Nephron (organoid): ENCODE measurements at regions not wholly inside any gene's neighbourhood (a gene's known extent, or its start where the extent isn't known, plus 50 kb on each side); places are given as distances from the start of the nearest gene placed in this dataset.

Experiments used
- H3K27ac Mint-ChIP-seq, 3 experiments: 2 replicates each; pipeline ENCODE4 v1.8.0; 2020; ENCODE audit warnings: mixed read lengths in 3 of 3, mild to moderate bottlenecking in 2 of 3, moderate library complexity in 1 of 3
- H3K27me3 Mint-ChIP-seq: 2 replicates; pipeline ENCODE4 v1.8.0; 2021; ENCODE audit warnings: low read depth, mild to moderate bottlenecking, moderate library complexity, mixed read lengths
- H3K36me3 Mint-ChIP-seq: 2 replicates; pipeline ENCODE4 v1.8.0; 2020; ENCODE audit warnings: low read depth, mixed read lengths
- H3K4me1 Mint-ChIP-seq: 2 replicates; pipeline ENCODE4 v1.8.0; 2020; ENCODE audit warnings: mixed read lengths
- H3K4me3 Mint-ChIP-seq, 3 experiments: 2 replicates each; pipeline ENCODE4 v1.8.0; 2020; ENCODE audit warnings: mild to moderate bottlenecking in 3 of 3, mixed read lengths in 3 of 3, moderate library complexity in 2 of 3
- H3K9me3 Mint-ChIP-seq: 2 replicates; pipeline ENCODE4 v1.8.0; 2020; ENCODE audit warnings: mixed read lengths
- TF ChIP-seq, protein P1 (sequence below), 3 experiments: fragments of 200-600 bp; sonication (generic); IDR thresholded peaks; one replicate each; pipeline ENCODE4 v1.5.0; 2021; ENCODE audit warnings: antibody characterized with exemption in 3 of 3; ENCODE audit not compliant: unreplicated experiment in 3 of 3

DNA sequence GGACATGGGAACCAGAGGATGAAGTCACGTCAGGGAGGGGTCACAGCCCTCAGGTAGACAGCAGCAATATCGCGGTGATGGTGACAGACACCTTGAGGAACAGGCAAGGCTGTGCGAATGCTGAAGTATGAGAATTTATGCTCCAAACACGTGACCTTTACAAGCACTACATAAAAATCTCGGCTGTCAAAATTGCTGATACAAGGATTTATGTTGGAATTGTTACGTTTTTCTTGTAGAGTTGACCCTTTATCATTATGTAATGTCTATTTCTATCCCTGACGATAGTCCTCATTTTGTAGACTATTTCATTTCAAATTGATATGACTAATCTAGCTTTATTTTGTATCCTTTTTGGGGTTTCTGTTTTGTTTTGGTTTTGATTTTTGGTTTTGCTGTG is 311.1 kb downstream of the C6orf118 start:
- peaks cover 8% of the 10 kb centered on the region for H3K9me3 Mint-ChIP-seq
- H3K27me3 Mint-ChIP-seq, result no peaks in the 10 kb centered on the region
- no peaks in the 10 kb centered on the region for H3K36me3 Mint-ChIP-seq
- no peaks in the 10 kb centered on the region for H3K4me1 Mint-ChIP-seq
- no peak overlapping the region for H3K4me3 Mint-ChIP-seq
- TF ChIP-seq, protein P1, sequence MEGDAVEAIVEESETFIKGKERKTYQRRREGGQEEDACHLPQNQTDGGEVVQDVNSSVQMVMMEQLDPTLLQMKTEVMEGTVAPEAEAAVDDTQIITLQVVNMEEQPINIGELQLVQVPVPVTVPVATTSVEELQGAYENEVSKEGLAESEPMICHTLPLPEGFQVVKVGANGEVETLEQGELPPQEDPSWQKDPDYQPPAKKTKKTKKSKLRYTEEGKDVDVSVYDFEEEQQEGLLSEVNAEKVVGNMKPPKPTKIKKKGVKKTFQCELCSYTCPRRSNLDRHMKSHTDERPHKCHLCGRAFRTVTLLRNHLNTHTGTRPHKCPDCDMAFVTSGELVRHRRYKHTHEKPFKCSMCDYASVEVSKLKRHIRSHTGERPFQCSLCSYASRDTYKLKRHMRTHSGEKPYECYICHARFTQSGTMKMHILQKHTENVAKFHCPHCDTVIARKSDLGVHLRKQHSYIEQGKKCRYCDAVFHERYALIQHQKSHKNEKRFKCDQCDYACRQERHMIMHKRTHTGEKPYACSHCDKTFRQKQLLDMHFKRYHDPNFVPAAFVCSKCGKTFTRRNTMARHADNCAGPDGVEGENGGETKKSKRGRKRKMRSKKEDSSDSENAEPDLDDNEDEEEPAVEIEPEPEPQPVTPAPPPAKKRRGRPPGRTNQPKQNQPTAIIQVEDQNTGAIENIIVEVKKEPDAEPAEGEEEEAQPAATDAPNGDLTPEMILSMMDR (IDR thresholded peaks at IDR 0.05; ENCODE audit: unreplicated experiment in 3 of 3), result no peak
- H3K27ac Mint-ChIP-seq, result no peak overlapping the region

DNA sequence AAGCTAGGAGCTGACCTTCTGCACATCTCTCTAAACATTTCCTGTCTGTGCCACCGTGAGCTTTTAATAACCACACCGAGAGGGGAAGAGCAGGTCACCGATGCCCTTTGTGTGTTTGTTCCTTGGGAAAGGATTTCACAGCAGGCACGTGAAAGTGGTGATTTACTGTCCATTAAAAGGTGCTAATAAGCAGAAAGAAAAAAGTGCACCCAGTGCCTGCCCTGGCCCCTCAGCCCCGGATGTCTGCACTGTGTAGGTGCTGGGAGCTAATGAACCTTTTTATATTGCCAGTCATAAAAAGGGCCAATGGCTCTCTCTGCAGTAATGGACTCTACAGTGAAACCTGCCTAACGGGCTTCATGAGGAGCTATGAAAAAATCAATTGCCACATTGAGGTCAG is 312.6 kb downstream of the C6orf118 start:
- Mint-ChIP-seq H3K4me1 (no peaks in the 10 kb centered on the region), H3K27ac (no peak overlapping the region), H3K36me3 (no peaks in the 10 kb centered on the region), H3K9me3 (peaks cover 4% of the 10 kb centered on the region), H3K4me3 (no peak overlapping the region), H3K27me3 (no peaks in the 10 kb centered on the region)
- TF ChIP-seq, protein P1 (IDR thresholded peaks at IDR 0.05; ENCODE audit: unreplicated experiment in 3 of 3), result no peak

DNA sequence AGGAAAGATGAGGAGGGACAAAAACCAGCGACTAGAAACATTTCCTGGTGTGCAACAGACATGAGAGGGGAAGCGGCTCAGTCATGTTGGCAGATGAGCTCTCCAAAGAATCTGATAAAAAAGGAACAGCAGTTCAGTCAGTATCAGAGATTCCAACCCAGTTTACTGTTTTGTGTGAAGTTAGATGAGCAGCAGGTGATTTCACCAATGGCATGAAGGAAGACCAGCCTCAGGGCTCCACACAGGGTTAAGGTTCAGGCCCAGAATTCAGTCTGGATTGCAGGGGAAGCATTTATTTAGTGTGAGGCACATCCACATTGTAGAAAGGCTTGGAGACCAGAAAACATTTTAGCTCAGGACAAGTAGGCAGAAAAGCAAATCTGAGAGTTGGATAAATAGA is 317.8 kb downstream of the C6orf118 start:
- peak overlapping the region in 1 of 3 experiments; percentile 32 for H3K27ac Mint-ChIP-seq
- H3K36me3 Mint-ChIP-seq, result no peaks in the 10 kb centered on the region
- no peaks in the 10 kb centered on the region for H3K27me3 Mint-ChIP-seq
- H3K4me1 Mint-ChIP-seq, result no peaks in the 10 kb centered on the region
- TF ChIP-seq, protein P1 (IDR thresholded peaks at IDR 0.05; ENCODE audit: unreplicated experiment in 3 of 3), result no peak
- H3K9me3 Mint-ChIP-seq, result no peaks in the 10 kb centered on the region
- no peak overlapping the region for H3K4me3 Mint-ChIP-seq

DNA sequence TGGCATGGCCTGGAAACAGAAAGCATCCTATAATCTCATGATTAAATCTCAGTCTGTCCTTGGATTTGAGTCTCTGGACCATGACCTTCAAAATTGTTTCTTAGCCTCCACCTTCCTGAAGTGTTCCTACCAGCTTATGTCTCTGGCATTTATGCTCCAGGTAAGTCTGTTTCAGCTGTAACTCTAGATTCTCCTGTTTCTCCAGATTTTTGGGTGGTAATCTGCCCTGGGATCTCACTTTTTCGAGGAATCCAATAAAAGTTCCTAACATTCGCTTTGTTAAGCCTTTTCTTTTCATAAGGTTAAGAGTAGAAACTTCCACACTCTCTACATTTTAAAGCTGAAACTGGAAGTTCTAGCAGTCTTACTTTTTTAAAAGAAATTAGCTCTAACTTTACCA is 318.5 kb downstream of the C6orf118 start:
- no peaks in the 10 kb centered on the region for H3K9me3 Mint-ChIP-seq
- no peaks in the 10 kb centered on the region for H3K27me3 Mint-ChIP-seq
- no peak overlapping the region for H3K27ac Mint-ChIP-seq
- H3K36me3 Mint-ChIP-seq, result no peaks in the 10 kb centered on the region
- H3K4me3 Mint-ChIP-seq, result no peak overlapping the region
- no peaks in the 10 kb centered on the region for H3K4me1 Mint-ChIP-seq
- TF ChIP-seq, protein P1 (IDR thresholded peaks at IDR 0.05; ENCODE audit: unreplicated experiment in 3 of 3), result no peak

DNA sequence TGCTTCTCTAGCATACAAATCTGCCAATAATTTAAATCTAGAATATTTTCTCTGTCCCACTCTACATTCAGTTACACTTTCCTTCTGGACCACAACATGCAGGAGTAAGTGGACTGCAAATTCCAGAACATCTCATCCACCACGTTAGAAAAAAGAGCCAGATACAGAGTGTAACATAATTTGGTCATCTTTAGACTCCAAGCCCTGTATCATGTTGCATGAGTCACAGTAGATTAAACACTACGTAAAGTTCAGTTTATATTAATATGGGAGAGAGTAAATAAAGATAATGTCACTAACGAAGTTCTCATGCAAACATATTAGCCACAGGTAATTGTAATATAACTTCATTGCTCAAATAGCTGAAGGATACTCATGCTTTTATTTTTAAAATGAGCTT is 327.0 kb downstream of the C6orf118 start:
- Mint-ChIP-seq H3K36me3 (no peaks in the 10 kb centered on the region), H3K27ac (no peak overlapping the region), H3K27me3 (no peaks in the 10 kb centered on the region), H3K4me1 (no peaks in the 10 kb centered on the region), H3K9me3 (peaks cover 6% of the 10 kb centered on the region), H3K4me3 (no peak overlapping the region)
- TF ChIP-seq, protein P1 (IDR thresholded peaks at IDR 0.05; ENCODE audit: unreplicated experiment in 3 of 3), result no peak

DNA sequence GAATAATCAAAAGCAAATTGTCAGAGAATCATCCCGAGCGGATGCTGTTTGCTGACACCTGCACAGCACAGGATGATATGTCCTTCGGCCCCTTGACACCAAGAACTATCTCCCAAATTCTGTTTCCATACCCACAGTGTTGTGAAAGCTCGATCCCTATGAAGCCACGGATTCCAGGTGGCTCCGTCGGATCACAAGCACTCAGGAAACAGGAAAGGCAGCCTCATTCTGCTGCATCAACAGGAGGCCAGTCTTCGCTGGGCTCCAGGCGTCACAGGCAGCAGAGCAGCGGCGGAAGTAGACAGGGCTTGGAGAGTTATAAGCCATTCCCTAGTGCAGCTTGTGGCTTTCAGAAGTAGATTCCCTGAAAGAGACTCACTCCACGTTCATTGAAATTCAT is 342.3 kb downstream of the C6orf118 start:
- H3K27ac Mint-ChIP-seq, result no peak overlapping the region
- no peaks in the 10 kb centered on the region for H3K27me3 Mint-ChIP-seq
- H3K36me3 Mint-ChIP-seq, result no peaks in the 10 kb centered on the region
- H3K4me3 Mint-ChIP-seq, result no peak overlapping the region
- no peaks in the 10 kb centered on the region for H3K9me3 Mint-ChIP-seq
- no peaks in the 10 kb centered on the region for H3K4me1 Mint-ChIP-seq
- TF ChIP-seq, protein P1 (IDR thresholded peaks at IDR 0.05; ENCODE audit: unreplicated experiment in 3 of 3), result no peak
